Muscle of back (tissue), 3 donors: ENCODE measurements at regions not wholly inside any gene's neighbourhood (a gene's known extent, or its start where the extent isn't known, plus 50 kb on each side); places are given as distances from the start of the nearest gene placed in this dataset.
"Not testable (repeated sequence)": the region's sequence is repeated elsewhere in the genome, so short reads cannot be mapped to it uniquely, and the experiment has no call there.

Experiments used
- DNase-seq, 3 donors: peaks; one replicate each; pipeline versions ENCODE4 v3.0.0 to v3.0.0-alpha.2; 2013

- no peak for DNase-seq
These were observed 309.2 kb downstream of the SETD4 start for GRCh38 chr21:35751171-35751570.

- no peak for DNase-seq
These were observed 310.4 kb downstream of the SETD4 start for GRCh38 chr21:35749904-35750303.

- DNase-seq: no peak
These were observed 311.5 kb downstream of the SETD4 start for GRCh38 chr21:35748678-35749314.

- DNase-seq: peak in 1 of 3 donors; percentile 45
These were observed 316.8 kb downstream of the SETD4 start for GRCh38 chr21:35743571-35743970.

- peak; percentile 21 to 68 (median 44) for DNase-seq
These were observed 321.9 kb downstream of the SETD4 start for GRCh38 chr21:35738347-35738961.

GRCh38 chr21:35737899-35738346, 322.4 kb downstream of the SETD4 start:
- peak in 2 of 3 donors; percentile 24 to 67 for DNase-seq

GRCh38 chr21:35737449-35737848, 322.9 kb downstream of the SETD4 start:
- peak in 2 of 3 donors; percentile 47 to 49 for DNase-seq

GRCh38 chr21:35732788-35733187, 327.5 kb downstream of the SETD4 start:
- no peak for DNase-seq

- no peak for DNase-seq
These were observed 330.0 kb downstream of the SETD4 start for GRCh38 chr21:35730325-35730724.

GRCh38 chr21:35727830-35728229, 332.5 kb downstream of the SETD4 start:
- no peak for DNase-seq

- no peak for DNase-seq
These were observed 336.2 kb downstream of the SETD4 start for GRCh38 chr21:35724156-35724555.

GRCh38 chr21:35721701-35722100, 338.6 kb downstream of the SETD4 start:
- DNase-seq: no peak

- peak in 2 of 3 donors; percentile 52 to 68 for DNase-seq
These were observed 340.1 kb downstream of the SETD4 start for GRCh38 chr21:35720208-35720731.

- no peak for DNase-seq
These were observed 341.2 kb downstream of the SETD4 start for GRCh38 chr21:35719080-35719479.

GRCh38 chr21:35716876-35717565, 343.3 kb downstream of the SETD4 start:
- DNase-seq: peak in 1 of 3 donors; percentile 11

GRCh38 chr21:35713914-35714313, 346.4 kb downstream of the SETD4 start:
- no peak for DNase-seq

GRCh38 chr21:35711661-35712060, 348.7 kb downstream of the SETD4 start:
- DNase-seq: no peak

GRCh38 chr21:35711213-35711612, 349.1 kb downstream of the SETD4 start:
- no peak for DNase-seq

- not testable (repeated sequence) for DNase-seq
These were observed 350.3 kb downstream of the SETD4 start for GRCh38 chr21:35709990-35710389.

GRCh38 chr21:35705888-35706287, 354.4 kb downstream of the SETD4 start:
- DNase-seq: no peak

- DNase-seq: no peak
These were observed 355.0 kb downstream of the SETD4 start for GRCh38 chr21:35705237-35705887.

GRCh38 chr21:35703704-35704103, 356.6 kb downstream of the SETD4 start:
- DNase-seq: no peak
